Colonic mucosa (tissue), 4 donors: ENCODE measurements at regions not wholly inside any gene's neighbourhood (a gene's known extent, or its start where the extent isn't known, plus 50 kb on each side); places are given as distances from the start of the nearest gene placed in this dataset.

Experiments
- DNase-seq: peaks from one replicate; pipeline ENCODE4 v3.0.0-alpha.2; 2020
- H3K27ac ChIP-seq: fragments of 200-600 bp; one replicate; pipeline ENCODE4 v1.8.0; 2021
- H3K27me3 ChIP-seq: fragments of 200-600 bp; one replicate; pipeline ENCODE4 v1.8.0; 2021
- H3K36me3 ChIP-seq: fragments of 200-600 bp; one replicate; pipeline ENCODE4 v1.8.0; 2021
- H3K4me1 ChIP-seq: fragments of 200-600 bp; one replicate; pipeline ENCODE4 v1.8.0; 2021; ENCODE audit warnings: mild to moderate bottlenecking
- H3K4me3 ChIP-seq: fragments of 200-600 bp; one replicate; pipeline ENCODE4 v1.8.0; 2021
- H3K9ac ChIP-seq, 2 donors: one replicate each; pipeline ENCODE4 v1.7.0; 2013; ENCODE audit warnings: control low read depth in 2 of 2, low read depth in 2 of 2, low read length in 2 of 2
- H3K9me3 ChIP-seq: fragments of 200-600 bp; one replicate; pipeline ENCODE4 v1.8.0; 2021
- intact Hi-C: fragments of 100-400 bp; cut with DNase I; formaldehyde crosslinking; loops from one replicate; pipeline ENCODE4 v1.14.1; 2022
- TF ChIP-seq, protein P1 (sequence below): fragments of 200-600 bp; IDR thresholded peaks from one replicate; pipeline ENCODE4 v1.8.0; 2022; ENCODE audit warnings: antibody characterized with exemption, mild to moderate bottlenecking
- donor health status: healthy.
- donor health status: DM: no; HTN: no; CAD: no.
- donor health status: DM: no; HTN: no; CAD: no.

- TF ChIP-seq, protein P1, sequence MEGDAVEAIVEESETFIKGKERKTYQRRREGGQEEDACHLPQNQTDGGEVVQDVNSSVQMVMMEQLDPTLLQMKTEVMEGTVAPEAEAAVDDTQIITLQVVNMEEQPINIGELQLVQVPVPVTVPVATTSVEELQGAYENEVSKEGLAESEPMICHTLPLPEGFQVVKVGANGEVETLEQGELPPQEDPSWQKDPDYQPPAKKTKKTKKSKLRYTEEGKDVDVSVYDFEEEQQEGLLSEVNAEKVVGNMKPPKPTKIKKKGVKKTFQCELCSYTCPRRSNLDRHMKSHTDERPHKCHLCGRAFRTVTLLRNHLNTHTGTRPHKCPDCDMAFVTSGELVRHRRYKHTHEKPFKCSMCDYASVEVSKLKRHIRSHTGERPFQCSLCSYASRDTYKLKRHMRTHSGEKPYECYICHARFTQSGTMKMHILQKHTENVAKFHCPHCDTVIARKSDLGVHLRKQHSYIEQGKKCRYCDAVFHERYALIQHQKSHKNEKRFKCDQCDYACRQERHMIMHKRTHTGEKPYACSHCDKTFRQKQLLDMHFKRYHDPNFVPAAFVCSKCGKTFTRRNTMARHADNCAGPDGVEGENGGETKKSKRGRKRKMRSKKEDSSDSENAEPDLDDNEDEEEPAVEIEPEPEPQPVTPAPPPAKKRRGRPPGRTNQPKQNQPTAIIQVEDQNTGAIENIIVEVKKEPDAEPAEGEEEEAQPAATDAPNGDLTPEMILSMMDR, result no peak
- Histone ChIP-seq H3K27me3 (no peaks in the 10 kb centered on the region), H3K9me3 (no peaks in the 10 kb centered on the region), H3K9ac (no peak overlapping the region), H3K27ac (no peak overlapping the region), H3K36me3 (no peaks in the 10 kb centered on the region), H3K4me3 (no peak overlapping the region), H3K4me1 (no peaks in the 10 kb centered on the region)
- intact Hi-C loops, result no loop called here
- DNase-seq, result no peak
Observed at GRCh38 chr20:61123751-61124368, 128.2 kb upstream of the CDH4 start.

GRCh38 chr20:61125076-61125475 lies 127.0 kb upstream of the CDH4 start:
- H3K27ac ChIP-seq, result no peak overlapping the region
- no peaks in the 10 kb centered on the region for H3K9me3 ChIP-seq
- intact Hi-C loops, result no loop called here
- H3K4me1 ChIP-seq, result no peaks in the 10 kb centered on the region
- no peak for DNase-seq
- H3K4me3 ChIP-seq, result no peak overlapping the region
- no peaks in the 10 kb centered on the region for H3K27me3 ChIP-seq
- TF ChIP-seq, protein P1, result no peak
- no peaks in the 10 kb centered on the region for H3K36me3 ChIP-seq
- no peak overlapping the region for H3K9ac ChIP-seq

DNA sequence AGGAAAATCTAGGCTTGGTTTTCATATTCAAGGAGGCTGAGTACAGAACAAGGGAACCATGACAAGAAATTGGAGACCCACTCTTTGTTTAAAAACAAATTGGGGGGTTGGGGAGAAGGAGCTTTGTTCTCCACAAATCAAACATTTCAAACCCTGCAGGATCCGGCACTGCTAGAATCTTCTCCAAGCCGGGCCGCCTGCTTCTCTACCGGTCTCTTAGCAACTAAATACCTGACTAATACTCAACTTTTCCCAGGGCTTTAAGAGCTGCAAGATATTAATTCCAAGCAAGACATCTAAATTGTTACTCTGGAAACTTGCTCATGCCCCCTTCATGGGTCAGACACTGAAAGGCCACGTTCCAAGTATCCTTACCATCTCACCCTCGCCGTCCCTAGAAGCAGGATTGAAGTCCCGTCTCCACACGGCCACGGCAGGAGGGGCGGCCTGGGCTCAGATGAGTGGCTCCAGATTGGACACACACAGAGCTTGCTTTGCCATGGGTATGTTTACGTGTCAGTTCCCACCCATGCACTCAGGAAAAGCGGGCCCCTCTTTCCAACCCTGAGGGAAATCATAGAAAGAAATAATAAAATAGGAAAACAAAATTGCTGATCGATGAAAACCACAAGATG lies 126.4 kb upstream of the CDH4 start:
- TF ChIP-seq, protein P1, result no peak
- no peaks in the 10 kb centered on the region for H3K27me3 ChIP-seq
- no peaks in the 10 kb centered on the region for H3K9me3 ChIP-seq
- intact Hi-C loops, result no loop called here
- no peaks in the 10 kb centered on the region for H3K36me3 ChIP-seq
- no peak overlapping the region for H3K4me3 ChIP-seq
- no peak for DNase-seq
- no peak overlapping the region for H3K27ac ChIP-seq
- H3K4me1 ChIP-seq, result no peaks in the 10 kb centered on the region
- no peak overlapping the region for H3K9ac ChIP-seq

- intact Hi-C loops, result no loop called here
- H3K4me3 ChIP-seq, result no peak overlapping the region
- H3K9me3 ChIP-seq, result no peaks in the 10 kb centered on the region
- H3K9ac ChIP-seq, result no peak overlapping the region
- H3K27me3 ChIP-seq, result no peaks in the 10 kb centered on the region
- no peaks in the 10 kb centered on the region for H3K4me1 ChIP-seq
- DNase-seq, result no peak
- H3K36me3 ChIP-seq, result no peaks in the 10 kb centered on the region
- no peak overlapping the region for H3K27ac ChIP-seq
- TF ChIP-seq, protein P1, result no peak
Observed at GRCh38 chr20:61126369-61127195, 125.5 kb upstream of the CDH4 start.

GRCh38 chr20:61127311-61128039 lies 124.6 kb upstream of the CDH4 start:
- no peak for DNase-seq
- Histone ChIP-seq H3K27ac (no peak overlapping the region), H3K36me3 (no peaks in the 10 kb centered on the region), H3K4me1 (no peaks in the 10 kb centered on the region), H3K9me3 (no peaks in the 10 kb centered on the region), H3K9ac (no peak overlapping the region), H3K27me3 (no peaks in the 10 kb centered on the region), H3K4me3 (no peak overlapping the region)
- intact Hi-C loops, result no loop called here
- TF ChIP-seq, protein P1, result no peak
